ENCODE measurements at regions not wholly inside any gene's neighbourhood (a gene's known extent, or its start where the extent isn't known, plus 50 kb on each side); places are given as distances from the start of the nearest gene placed in this dataset.

- H3K4me3 ChIP-seq (ENCODE audit: low read depth, low read length) = no peak overlapping the region
Measured at GRCh38 chr22:49590851-49591445, 236.7 kb downstream of the BRD1 start.

GRCh38 chr22:49590381-49590780 lies 237.3 kb downstream of the BRD1 start:
- H3K4me3 ChIP-seq (ENCODE audit: low read depth, low read length) = no peak overlapping the region

GRCh38 chr22:49589811-49590210 lies 237.9 kb downstream of the BRD1 start:
- H3K4me3 ChIP-seq (ENCODE audit: low read depth, low read length) = no peak overlapping the region

- no peak overlapping the region for H3K4me3 ChIP-seq (ENCODE audit: low read depth, low read length)
Measured at GRCh38 chr22:49589301-49589700, 238.4 kb downstream of the BRD1 start.

GRCh38 chr22:49588739-49589138 lies 238.9 kb downstream of the BRD1 start:
- H3K4me3 ChIP-seq (ENCODE audit: low read depth, low read length) = no peak overlapping the region

GRCh38 chr22:49587987-49588386 lies 239.7 kb downstream of the BRD1 start:
- H3K4me3 ChIP-seq (ENCODE audit: low read depth, low read length) = no peak overlapping the region

GRCh38 chr22:49587421-49587820 lies 240.3 kb downstream of the BRD1 start:
- no peak overlapping the region for H3K4me3 ChIP-seq (ENCODE audit: low read depth, low read length)

- no peak overlapping the region for H3K4me3 ChIP-seq (ENCODE audit: low read depth, low read length)
Measured at GRCh38 chr22:49586873-49587272, 240.8 kb downstream of the BRD1 start.

GRCh38 chr22:49586244-49586748 lies 241.4 kb downstream of the BRD1 start:
- H3K4me3 ChIP-seq (ENCODE audit: low read depth, low read length) = no peak overlapping the region

GRCh38 chr22:49585461-49586243 lies 242.0 kb downstream of the BRD1 start:
- no peak overlapping the region for H3K4me3 ChIP-seq (ENCODE audit: low read depth, low read length)

GRCh38 chr22:49583886-49584505 lies 243.7 kb downstream of the BRD1 start:
- no peak overlapping the region for H3K4me3 ChIP-seq (ENCODE audit: low read depth, low read length)

- H3K4me3 ChIP-seq (ENCODE audit: low read depth, low read length) = no peak overlapping the region
Measured at GRCh38 chr22:49583341-49583740, 244.3 kb downstream of the BRD1 start.

- H3K4me3 ChIP-seq (ENCODE audit: low read depth, low read length) = no peak overlapping the region
Measured at GRCh38 chr22:49582678-49583077, 245.0 kb downstream of the BRD1 start.

- no peak overlapping the region for H3K4me3 ChIP-seq (ENCODE audit: low read depth, low read length)
Measured at GRCh38 chr22:49582181-49582580, 245.5 kb downstream of the BRD1 start.

GRCh38 chr22:49580024-49580423 lies 247.6 kb downstream of the BRD1 start:
- H3K4me3 ChIP-seq (ENCODE audit: low read depth, low read length) = no peak overlapping the region

GRCh38 chr22:49577168-49578060 lies 250.3 kb downstream of the BRD1 start:
- no peak overlapping the region for H3K4me3 ChIP-seq (ENCODE audit: low read depth, low read length)

GRCh38 chr22:49576241-49577141 lies 251.2 kb downstream of the BRD1 start:
- H3K4me3 ChIP-seq (ENCODE audit: low read depth, low read length) = no peak overlapping the region

GRCh38 chr22:49575703-49576081 lies 252.0 kb downstream of the BRD1 start:
- no peak overlapping the region for H3K4me3 ChIP-seq (ENCODE audit: low read depth, low read length)

GRCh38 chr22:49574881-49575702 lies 252.6 kb downstream of the BRD1 start:
- H3K4me3 ChIP-seq (ENCODE audit: low read depth, low read length) = no peak overlapping the region
